Tibial nerve (tissue), 4 donors: ENCODE measurements at regions not wholly inside any gene's neighbourhood (a gene's known extent, or its start where the extent isn't known, plus 50 kb on each side); places are given as distances from the start of the nearest gene placed in this dataset.

Experiments used
- EP300 ChIP-seq, 2 donors: sonication (generic); formaldehyde crosslinking; IDR thresholded peaks; one replicate each; pipeline ENCODE4 v1.6.1; 2017; ENCODE audit warnings: antibody characterized with exemption in 2 of 2, mild to moderate bottlenecking in 1 of 2
- POLR2A ChIP-seq, 2 donors: fragments of 450-650 bp; IDR thresholded peaks; one replicate each; pipeline ENCODE4 v1.6.1; 2017; ENCODE audit warnings: antibody characterized with exemption in 2 of 2, mild to moderate bottlenecking in 2 of 2, moderate library complexity in 2 of 2
- TF ChIP-seq, protein P1 (sequence below), 5 experiments: fragments of 200-600 bp in 3 of 5; fragments of 450-650 bp in 2 of 5; sonication (generic) in 3 of 5; IDR thresholded peaks; one replicate each; pipeline ENCODE4 v1.5.1; 2016 to 2019; ENCODE audit warnings: antibody characterized with exemption in 5 of 5, mild to moderate bottlenecking in 3 of 5, moderate library complexity in 2 of 5

DNA sequence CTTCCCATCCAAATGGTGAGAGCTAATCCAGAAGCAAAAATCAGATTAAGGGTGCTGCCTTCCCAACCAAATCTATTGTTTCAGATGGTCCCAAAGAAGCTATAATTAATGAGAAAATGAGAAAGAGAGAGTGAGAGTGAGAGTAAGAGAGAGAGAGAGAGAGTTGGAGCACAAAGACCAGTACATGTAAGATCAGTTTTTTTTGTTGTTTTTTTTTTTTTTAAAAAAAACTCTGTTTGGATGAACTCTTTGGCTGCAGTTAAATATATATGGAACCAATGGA, 305.6 kb downstream of the PTEN start:
- TF ChIP-seq, protein P1, sequence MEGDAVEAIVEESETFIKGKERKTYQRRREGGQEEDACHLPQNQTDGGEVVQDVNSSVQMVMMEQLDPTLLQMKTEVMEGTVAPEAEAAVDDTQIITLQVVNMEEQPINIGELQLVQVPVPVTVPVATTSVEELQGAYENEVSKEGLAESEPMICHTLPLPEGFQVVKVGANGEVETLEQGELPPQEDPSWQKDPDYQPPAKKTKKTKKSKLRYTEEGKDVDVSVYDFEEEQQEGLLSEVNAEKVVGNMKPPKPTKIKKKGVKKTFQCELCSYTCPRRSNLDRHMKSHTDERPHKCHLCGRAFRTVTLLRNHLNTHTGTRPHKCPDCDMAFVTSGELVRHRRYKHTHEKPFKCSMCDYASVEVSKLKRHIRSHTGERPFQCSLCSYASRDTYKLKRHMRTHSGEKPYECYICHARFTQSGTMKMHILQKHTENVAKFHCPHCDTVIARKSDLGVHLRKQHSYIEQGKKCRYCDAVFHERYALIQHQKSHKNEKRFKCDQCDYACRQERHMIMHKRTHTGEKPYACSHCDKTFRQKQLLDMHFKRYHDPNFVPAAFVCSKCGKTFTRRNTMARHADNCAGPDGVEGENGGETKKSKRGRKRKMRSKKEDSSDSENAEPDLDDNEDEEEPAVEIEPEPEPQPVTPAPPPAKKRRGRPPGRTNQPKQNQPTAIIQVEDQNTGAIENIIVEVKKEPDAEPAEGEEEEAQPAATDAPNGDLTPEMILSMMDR (IDR thresholded peaks at IDR 0.05) = no peak
- no peak for TF ChIP-seq POLR2A (IDR thresholded peaks at IDR 0.05)
- no peak for TF ChIP-seq EP300 (IDR thresholded peaks at IDR 0.05)
